HL-60/S4 treated with phorbol 12-myristate 13-acetate at 8.2 ng/mL for 4 days and 3 days (cell line): ENCODE measurements at regions not wholly inside any gene's neighbourhood (a gene's known extent, or its start where the extent isn't known, plus 50 kb on each side); places are given as distances from the start of the nearest gene placed in this dataset.

Experiments used
- in situ Hi-C: fragments of 300-500 bp; cut with MboI; formaldehyde crosslinking; loops from 2 replicates; pipeline ENCODE4 v1.15.0; 2022; ENCODE audit warnings: low sequenced_read_pairs

DNA sequence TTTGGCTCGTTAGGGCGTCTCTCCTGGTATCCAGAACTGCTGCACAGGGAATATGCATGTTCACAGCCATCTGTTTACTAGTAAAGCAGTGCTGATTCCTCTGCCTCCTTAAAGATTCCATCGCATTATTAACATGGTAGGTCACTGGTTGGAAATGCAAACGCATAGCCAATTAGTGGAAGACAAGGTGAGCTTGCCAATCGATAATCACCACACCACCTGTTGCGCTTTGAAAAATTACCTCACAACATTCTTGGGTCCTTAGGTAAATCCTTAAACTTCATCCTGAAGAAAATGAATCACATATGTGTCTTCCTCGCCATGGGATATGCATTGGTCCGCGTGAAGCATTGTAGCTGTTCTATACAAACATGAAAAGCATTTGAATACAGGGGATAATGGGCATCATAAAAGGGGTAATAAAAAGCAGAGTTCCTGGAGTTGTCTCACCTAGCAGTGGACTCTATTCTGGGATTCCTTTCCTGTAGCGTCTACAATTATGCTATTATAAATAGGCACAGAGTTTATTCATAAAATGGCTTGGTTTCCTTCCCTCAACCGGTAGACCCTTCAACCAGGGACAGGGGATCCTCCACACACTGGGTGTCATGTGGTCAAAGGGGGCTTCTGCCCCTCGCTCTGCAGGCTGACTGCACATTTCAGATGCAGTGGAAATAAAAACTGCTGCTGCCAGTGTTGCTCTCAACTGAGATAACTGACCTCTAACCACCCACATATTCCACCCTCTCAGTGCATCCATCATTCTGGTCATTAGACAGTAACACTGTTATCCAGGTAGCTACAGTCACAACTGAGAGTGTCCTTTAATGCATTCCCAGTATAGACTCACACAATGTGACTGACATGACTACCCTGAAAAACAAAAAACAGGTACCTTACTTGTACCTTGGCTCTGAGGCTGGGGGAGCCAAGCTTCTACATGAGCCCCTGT, 389.2 kb upstream of the NFE2L3 start:
- in situ Hi-C loops, result no loop called here

DNA sequence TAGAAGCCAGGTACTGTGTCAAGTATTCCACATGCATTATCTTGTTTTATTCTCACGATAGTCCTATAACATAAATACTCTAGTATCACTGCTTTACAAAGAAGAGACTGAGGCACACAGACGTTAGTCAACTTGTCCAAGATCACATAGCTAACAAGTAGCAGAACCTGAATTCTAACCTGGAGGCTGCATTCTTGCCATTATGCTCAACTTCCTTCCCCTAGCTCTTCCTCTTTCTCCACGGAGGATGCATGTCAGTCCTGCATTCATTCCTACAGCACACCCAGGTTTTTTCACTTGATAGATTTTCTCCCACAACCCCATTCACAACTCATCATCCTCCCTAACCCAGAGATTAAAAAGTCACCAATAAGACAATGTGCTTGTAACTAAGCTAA, 388.5 kb upstream of the NFE2L3 start:
- in situ Hi-C loops, result no loop called here

DNA sequence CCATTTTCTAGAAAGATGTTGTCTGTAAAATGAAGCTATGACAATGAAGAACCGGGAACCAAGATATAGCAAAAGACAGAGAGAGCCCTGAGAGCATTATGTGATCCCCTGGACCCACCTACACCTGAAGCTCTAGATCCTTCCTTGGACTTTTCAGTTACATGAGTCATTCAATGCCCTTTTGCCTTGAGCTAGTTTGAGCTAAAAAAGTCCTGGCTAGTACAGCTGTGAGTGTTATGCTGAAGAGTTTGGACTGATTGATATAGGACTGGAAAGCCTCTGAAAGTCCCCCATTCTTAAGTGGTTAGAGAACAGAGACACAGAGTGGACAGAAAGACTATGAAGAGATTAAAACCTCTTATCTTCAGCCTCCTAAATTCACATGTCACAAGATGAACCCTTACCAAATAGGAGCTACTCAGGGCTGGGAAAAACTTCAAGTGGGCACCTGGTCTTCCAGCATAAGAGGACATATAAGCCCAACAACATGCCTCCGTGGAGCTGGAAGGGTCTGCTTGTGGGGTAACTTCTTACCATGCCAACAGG, 386.8 kb upstream of the NFE2L3 start:
- in situ Hi-C loops, result no loop called here

GRCh38 chr7:25770235-25770634, 381.8 kb upstream of the NFE2L3 start:
- in situ Hi-C loops, result no loop called here

DNA sequence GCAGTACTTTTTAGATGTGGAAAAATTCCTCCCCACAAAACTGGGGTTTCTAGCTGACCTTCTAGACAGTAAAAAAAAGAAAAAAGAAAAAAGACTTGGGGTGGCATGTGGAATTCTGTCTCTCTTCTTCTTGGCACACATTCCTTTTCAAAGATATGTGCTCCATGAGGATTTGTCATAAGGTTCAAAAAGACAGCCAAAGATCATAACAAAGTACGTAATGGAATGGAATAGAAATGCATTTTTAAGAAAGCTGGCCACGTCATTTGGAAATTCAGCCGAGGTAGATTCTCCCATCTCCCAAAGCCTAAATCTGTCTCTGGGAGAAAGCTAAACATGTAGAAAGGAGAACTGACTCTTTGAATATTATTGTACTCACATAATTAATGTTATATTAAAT, 381.3 kb upstream of the NFE2L3 start:
- in situ Hi-C loops, result no loop called here

- in situ Hi-C loops, result no loop called here
Measured at GRCh38 chr7:25771491-25771890, 380.5 kb upstream of the NFE2L3 start.

DNA sequence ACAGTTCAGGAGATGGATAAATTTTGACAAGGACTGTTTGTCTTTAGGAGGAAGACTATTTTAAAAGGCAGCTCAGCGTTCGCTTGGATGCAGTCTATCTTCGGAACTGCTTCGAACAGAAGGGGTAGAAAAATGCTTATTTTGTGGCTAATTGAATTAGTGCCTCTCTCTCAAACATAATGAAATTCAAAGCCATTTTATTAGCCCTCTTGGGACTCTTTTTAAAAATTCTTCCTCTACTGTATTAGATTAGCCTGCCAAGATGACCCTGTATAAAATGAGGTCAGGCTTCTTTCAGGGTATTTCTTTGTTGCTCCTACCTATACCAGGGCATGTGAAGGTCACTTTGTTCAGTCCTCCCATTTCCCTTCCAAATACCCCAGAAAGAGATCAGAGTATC, 379.2 kb upstream of the NFE2L3 start:
- in situ Hi-C loops, result no loop called here

DNA sequence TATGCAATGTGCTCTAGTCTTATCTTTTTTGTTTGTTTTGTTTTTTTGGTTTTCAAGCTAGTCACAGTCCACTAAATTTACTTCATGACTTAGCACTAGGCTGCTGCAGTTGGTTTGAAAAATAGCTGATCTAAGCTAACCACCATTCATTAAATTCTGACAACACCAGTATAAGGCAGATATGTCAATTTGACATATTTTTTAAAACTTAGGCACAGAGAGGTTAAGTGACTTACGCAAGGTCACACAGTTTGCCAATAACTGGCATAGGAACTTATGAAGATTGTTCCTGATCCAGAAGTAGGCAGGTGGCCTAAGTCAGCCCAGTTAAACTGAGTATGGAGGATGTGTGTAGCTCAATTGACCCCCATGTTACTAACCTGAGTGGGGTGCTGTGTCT, 377.3 kb upstream of the NFE2L3 start:
- in situ Hi-C loops, result no loop called here

DNA sequence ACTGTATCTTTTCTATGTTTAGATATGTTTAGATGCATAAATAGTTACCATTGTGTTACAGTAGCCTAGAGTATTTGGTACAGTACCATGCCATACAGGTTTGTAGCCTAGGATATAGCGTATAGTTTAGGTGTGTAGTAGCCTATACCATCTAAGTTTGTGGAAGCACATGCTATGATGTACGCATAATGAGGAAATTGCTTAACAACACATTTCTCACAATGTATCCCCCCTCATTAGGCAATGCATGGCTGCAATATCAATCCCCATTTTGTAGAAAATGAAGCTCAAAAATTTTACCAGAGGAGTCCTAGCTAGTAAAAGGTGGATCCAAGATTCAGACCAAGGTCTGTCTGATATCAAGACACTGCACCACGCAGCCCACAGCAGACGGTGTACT, 376.4 kb upstream of the NFE2L3 start:
- in situ Hi-C loops, result no loop called here

GRCh38 chr7:25775999-25776743, 375.8 kb upstream of the NFE2L3 start:
- in situ Hi-C loops, result no loop called here

- in situ Hi-C loops, result no loop called here
Measured at GRCh38 chr7:25776744-25777123, 375.3 kb upstream of the NFE2L3 start.

DNA sequence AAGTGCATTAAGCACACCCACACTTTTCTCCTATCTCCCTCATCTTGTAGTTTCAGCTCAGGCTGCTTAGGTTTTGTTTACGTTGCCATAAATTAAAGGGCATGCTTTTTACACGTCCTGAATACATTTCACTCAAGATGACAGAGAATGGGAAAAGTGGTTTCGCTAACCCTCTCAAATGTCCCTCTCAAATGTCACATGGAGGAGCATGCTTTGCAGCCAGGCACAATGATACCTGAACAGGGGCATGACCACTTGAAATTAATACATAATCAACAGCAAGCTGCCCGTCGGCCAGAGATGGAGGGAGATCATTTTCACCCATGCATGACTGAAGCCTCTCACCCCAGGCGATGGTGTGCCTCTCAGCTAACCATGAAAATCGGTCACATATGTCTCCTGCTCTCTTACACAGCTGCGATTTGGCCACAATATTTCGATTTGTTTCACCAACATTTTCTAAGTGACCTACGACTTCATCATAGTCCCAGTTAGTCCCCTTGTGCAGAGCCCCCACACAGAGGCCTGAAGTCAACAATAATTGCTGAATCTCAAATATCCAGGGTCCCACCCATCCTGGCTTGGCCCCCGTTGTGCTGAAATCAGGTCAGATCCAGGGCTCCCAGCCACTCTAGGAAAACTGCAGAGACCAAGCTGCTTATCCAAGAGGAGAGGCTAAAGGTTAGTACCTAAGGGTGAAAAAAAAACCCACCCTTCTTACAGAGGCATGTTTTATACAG, 373.9 kb upstream of the NFE2L3 start:
- in situ Hi-C loops, result no loop called here

GRCh38 chr7:25779002-25779546, 372.9 kb upstream of the NFE2L3 start:
- in situ Hi-C loops, result no loop called here

- in situ Hi-C loops, result no loop called here
Measured at GRCh38 chr7:25780904-25781303, 371.1 kb upstream of the NFE2L3 start.

GRCh38 chr7:25781704-25782103, 370.3 kb upstream of the NFE2L3 start:
- in situ Hi-C loops, result no loop called here

DNA sequence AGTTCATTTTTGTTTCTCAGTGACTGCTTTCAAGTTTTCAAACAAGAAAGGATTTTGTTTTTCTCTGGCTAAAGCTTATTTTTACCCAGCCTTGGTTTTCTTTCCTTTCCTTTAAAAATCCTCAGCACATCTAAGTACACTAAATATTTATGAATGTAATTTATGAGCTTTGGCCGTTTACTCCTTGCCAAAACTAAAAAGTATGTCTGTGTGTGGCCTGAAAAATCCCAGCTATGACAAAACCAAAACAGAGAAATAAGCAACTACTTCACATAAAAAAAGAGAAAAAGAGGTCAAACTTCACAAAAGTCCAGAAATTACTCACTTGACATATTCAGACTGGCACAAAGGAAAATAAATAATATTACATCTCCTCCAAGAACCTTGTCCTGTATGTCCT, 365.1 kb upstream of the NFE2L3 start:
- in situ Hi-C loops, result no loop called here

DNA sequence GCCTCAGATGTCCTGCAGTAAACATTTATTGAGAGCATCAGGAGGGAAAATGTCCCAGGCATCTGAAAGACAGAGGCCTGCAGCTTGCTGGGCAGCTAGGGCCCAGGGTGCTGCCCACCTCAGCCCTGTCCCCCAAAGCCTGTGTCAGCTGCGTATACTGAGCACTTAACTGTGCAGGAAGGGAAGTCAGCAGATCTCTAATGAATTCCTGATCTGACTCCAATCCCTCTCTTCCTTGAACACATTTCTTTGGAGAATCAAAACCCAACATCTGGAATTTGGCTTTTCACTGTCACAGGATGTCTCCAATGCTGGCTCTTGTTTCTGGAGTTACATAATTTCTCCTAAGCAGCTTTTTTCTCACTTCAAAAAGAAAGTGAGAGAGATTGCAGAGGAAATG, 364.7 kb upstream of the NFE2L3 start:
- in situ Hi-C loops, result no loop called here

GRCh38 chr7:25788371-25788770, 363.6 kb upstream of the NFE2L3 start:
- in situ Hi-C loops, result no loop called here

DNA sequence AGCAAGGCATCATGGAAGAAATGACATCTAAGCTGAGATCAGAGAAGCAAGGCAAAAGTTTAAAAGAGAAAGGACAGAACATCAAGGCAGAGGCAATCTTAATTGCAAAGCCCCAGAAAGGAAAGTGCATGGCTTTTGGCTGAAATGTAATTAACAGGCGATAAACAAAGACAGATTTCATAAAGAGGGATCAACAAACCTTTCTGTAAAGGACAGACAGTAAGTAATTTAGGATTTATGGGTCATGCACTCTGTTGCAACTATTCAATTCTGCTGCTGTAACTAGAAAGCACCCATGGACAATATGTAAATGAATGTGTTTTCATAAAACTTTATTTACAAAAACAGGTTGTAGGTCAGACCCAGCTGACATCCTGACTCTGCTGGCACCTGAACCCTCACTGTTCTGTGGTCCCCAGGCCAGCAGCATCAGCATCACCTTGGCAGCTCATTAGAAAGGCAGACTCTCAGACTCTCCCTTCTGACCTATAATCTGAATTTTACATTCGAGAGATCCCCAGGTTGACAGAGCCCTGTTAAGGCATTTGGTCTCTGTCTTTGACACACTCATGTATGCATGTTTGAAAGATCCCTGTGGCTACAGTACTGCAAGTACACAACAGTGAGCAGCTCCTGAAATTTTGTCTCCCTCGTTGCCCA, 362.9 kb upstream of the NFE2L3 start:
- in situ Hi-C loops, result no loop called here
